HuH-7.5 (cell line): ENCODE measurements at regions not wholly inside any gene's neighbourhood (a gene's known extent, or its start where the extent isn't known, plus 50 kb on each side); places are given as distances from the start of the nearest gene placed in this dataset.
"Not testable (repeated sequence)": the region's sequence is repeated elsewhere in the genome, so short reads cannot be mapped to it uniquely, and the experiment has no call there.

ENCODE experiments used
- DNase-seq: peaks from one replicate; pipeline ENCODE4 v3.0.0; 2011; ENCODE audit warnings: low spot score

DNA sequence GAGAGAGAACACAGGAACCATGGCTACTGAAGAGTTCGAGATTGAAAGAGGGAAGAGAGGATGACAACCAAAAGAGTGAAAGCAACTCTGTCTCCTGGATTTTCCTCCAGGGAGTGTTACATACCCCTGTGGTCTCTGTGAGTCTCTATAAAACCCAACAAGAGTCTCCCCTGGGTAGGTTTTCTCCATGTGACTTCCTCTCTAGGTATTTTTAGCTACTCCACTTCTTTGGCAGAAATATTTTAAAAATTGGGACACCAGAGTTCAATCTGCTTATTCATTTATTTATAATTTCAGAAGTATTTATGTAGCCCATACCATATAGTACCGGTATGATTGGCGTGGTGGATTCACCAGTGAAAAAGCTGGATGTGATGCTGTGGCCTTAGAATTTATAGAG lies 671.7 kb upstream of the NR2F2 start:
- DNase-seq: no peak

DNA sequence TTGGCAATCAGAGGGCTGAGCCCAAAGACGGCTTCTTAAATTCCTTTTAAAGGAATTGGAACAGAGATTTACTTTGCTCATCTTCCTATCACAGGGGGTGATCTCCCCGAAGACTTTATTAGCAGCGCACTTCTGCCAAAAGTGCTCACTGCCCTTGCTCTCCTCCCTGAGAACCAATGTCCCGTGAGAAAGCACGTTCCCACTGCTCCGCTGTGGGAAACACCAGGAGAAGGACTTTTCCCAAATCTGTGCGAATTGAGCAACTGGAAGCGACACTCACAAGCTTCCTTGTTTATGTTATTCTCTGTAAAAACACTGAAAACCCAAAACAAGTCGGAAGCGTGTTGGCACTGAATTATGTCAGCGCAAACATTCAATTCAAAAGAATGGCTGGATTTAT lies 670.8 kb upstream of the NR2F2 start:
- no peak for DNase-seq

DNA sequence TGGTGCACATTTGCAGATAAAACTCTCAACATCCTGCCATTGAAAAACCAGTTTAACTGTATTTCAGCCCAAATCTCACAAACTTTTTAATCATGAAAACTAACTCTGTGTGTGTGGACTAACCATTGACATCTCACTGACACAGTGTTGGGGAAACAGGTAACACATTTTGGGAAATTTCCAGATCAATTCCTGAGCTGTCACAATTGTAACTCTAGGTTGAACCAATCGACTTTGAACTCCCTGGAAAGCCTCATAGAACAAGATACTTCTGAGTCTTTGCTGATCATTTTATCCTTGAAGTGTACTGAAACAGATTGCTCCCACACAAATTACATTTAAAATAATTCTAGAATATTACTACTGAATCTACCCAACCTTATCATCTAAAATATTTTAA lies 667.9 kb upstream of the NR2F2 start:
- DNase-seq: no peak

DNA sequence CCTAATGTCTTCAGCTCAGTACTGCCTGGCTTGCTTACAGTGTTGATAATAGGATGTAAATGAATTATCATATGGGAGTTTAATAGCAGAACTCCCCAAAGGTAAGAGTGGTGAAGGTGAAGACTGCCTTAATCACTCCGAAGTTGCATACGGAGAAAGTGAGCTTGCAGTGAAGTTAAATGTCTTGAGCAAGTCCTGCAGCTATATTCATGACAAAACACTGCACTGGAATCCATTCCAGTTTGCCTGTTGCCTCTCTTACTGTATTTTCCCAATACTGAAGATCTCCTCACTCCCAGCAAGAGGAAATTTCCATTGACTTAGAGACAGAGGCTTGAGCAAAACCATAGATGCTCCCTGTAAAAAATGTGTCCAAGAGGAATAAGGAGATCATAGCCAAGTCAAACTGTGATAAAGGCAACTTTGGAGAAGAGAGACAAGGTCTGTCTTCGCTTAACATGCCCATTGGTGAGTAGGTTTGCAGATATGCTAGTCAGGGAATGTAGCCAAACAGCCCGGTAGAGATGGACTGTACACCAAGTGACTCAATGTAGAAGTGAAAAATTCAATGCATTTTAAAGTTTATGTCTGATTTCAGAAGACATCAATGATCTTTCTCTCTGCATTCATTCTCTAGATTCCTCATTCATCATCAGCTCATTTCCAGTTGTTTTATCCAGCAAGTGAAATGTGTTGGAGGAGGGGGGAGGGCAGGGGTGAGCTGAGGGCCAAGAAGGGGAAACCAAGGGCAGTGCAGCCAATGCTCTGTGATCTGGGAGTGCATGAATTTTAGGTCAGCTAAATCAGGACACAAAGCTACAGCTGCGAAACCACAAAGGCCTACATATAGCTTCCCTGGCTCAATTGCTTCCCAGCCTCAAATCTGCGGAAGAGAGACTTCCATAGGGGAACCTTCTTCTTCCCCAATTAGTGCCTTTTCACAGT lies 667.1 kb upstream of the NR2F2 start:
- DNase-seq: no peak

DNA sequence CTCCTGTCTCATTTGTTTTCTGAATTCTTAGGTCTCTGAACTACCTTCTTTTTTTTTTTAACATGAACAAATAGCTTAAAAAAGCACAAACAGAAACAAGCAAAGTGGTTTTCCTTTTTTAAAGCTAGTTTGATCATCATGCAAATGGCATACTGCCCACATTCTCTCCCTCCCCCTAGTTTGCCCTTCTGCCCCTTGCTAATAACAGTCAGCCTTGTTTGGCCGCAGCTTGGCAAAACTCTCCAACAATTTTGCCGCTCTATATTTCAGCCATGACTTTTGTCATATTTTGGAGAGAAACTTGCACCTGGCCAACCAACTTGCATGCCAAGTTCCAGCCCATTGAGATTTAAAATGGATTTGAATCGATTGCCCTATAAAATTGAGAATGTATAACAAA lies 666.0 kb upstream of the NR2F2 start:
- no peak for DNase-seq

DNA sequence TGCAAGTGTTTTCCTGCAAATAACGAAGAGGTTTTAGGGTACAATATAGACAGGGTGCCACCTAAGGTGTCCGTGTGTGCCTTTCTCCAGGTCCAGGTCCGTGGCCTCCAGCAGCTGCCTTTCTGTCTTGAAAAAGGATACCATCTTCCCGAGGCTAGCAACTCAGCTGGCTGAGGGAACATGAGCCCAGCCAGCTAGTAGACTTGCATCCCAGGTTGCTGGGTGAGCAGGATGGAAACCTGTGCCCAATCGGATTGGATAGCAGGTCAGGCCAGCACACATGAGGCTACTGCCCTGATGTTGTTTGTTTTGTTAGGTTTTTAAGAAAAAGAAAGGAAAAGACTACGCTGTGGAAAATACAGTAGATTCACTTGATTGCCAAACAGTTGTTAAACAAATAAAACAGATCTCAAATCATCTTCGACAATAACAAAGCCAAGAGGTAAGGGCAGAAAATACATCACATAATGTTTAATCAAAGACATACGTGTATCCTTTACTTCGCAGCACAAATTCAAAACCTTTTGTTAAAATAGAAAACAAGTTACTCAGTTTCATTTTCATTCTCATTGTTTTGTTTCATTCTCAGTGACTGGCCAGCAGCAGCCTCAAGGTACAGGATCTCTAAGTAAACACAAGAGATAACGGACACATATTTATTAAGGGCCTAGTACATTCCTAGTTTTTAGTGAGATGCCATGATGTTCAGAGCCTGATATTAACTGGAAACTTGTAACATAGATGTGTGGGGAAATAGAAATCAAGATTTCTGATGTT lies 661.2 kb upstream of the NR2F2 start:
- DNase-seq: no peak

DNA sequence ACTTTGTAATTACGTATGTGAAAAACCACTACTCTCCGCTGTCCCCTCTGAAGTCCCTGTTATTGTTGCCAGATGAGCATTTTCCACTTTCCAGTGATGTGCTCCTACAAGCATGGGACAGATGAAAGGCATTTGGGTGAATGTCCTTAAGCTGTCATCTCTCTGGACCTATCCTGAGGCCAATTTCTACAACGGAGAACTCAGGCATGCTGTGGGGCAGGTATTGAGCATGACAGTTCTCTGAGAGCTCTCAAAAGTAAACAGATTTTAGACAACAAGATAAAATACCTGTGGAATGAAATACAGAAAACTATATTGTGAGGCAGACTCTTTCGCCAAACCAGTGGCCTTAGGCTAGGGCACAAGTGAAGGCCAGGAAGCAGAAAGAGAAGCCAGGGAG lies 656.5 kb upstream of the NR2F2 start:
- no peak for DNase-seq

DNA sequence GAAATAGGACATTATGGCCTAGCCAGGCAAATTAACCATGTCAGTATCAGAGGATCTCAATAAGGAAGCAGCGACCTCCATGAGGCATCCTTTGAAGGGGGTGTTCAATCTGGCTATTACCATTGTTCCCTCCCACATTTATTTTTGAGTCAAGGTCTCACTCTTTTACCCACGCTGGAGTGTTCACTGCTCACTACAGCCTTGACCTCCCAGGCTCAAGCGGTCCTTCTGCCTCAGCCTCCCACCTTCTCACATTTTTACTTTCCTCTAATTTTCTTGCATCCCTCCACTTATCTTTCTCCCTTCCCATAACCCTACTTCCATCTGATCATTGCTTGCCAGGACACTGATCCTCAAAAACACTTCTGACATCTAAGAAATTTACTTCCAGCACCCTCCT lies 654.0 kb upstream of the NR2F2 start:
- DNase-seq: no peak

DNA sequence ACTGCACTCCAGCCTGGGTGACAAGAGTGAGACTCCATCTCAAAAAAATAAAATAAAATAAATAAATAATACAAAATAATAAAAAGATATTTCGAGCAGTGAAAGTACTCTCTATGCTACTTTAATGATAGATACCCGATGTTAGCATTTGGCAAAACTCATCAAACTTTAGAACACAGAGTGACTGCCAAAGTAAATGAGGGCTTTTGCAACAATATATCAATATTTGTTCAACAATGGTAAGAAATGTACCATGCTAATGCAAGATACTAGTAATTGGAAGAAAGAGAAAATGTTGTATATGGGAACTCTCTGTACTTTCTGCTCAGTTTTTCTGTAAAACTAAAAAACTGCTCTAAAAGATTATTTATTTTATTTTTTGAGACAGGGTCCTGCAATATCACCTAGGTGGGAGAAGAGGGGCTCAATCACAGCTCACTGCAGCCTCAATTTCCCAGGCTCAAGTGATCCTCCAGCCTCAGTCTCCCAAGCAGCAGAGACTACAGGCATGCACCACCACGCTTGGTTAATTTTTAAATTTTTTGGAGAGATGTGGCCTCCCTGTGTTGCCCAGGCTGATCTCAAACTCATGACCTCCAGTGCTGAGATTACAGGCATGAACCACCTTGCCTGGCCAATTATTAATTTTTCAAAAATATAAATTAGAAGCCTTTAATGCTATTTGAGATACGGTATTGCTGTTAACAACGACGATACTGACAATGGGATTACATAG lies 650.5 kb upstream of the NR2F2 start:
- no peak for DNase-seq

DNA sequence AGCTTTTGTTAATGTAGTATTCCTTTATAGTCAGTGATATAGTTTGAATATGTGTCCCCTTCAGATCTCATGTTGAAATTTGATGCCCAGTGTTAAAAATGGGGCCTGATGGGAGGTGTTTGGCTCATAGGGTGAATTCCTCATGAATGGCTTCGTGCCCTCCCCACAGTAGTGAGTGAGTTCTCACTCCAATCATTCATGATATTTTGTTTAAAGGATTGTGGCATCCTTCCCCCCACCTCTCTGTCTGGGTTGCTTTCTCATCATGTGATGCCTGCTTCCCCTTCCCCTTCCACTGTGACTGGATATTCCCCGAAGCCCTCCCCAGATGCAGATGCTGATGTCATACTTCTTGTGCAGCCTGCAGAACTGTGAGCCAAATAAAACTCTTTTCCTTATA lies 649.8 kb upstream of the NR2F2 start:
- no peak for DNase-seq

DNA sequence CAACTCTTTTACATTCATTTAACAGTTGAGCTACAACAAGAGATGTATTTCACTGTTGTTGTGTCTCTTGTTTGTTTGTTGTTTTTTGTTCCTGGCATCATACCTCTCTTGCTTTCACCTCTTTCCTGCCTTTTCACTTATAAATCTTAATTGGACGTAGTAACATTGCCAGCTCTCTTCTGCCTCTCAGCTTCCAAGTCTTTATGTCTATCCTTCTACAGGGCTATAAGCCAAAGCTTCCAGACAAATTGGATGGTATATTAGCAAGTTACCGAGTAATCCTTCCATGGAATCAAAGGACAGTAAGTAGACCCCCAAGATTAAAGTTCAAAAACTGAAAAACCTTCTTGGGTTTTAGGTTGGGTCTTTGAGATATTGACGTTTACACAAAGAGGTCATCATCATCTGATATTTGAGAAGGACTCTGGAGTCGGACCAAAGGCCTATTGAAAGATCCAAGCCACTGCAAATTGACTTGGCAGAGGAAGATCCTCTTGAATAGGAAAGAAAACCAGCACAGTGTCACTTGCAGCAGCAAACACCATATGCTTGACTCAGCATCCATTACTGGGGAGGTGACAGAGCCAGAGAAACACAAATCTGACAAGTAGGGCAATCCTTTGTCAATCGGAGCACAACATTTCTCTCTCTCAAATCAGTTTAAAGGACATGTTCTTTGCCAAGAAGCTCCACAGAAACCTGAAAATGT lies 648.5 kb upstream of the NR2F2 start:
- no peak for DNase-seq

DNA sequence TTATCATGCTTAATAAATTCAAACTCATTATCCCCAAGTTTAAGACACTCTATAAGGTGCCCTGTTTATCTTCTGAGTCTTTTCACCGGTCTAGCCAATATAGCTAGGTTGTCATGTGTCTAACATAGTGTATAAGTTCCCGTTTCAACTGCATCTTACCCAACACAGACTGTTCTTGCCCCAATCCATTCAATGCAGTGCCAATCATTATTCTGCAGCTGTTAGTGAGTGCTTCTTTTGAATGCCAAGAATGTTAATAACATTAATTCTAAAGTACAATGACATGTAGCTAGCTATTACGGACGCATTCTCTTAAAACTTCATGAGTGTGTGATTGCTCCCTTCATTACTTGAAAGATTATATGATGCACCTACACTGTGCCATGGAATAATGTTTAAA lies 646.4 kb upstream of the NR2F2 start:
- no peak for DNase-seq

DNA sequence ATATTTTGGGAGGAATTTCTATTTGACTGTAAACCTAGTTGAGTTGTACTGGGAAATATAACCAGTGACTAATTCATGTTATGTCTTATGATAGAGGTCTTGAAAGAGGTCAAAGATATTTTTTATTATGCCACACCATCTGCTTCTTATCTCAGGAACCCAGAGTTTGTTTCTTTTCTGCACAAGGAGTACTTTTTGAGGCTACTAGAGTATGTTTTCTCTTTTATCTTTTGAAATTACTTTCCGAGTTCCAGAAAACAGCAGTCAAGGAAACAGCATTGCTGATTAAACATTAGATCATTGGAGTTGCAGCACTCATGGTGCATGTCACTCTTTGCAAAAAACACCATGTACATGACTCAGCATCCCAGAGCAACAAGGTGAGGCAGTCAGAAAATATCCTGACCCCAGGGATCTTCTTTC lies 645.8 kb upstream of the NR2F2 start:
- no peak for DNase-seq

DNA sequence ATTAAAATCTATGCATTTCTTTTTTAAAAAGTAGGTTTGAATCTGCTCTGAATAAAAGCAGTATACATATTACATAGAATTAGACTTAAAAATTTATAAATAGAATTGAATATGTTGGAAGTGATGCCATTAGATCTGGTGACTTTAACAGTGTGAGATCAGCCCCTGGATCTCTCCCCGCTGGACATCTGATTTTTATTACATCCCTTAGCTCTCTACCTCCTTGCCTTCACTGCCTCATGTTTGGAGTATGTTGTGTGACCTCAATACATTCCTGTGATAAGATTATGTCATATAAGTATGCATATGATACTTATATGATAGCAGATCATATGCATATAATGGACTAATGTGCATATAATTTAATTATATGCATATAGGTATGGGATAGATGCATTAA lies 643.4 kb upstream of the NR2F2 start:
- no peak for DNase-seq

DNA sequence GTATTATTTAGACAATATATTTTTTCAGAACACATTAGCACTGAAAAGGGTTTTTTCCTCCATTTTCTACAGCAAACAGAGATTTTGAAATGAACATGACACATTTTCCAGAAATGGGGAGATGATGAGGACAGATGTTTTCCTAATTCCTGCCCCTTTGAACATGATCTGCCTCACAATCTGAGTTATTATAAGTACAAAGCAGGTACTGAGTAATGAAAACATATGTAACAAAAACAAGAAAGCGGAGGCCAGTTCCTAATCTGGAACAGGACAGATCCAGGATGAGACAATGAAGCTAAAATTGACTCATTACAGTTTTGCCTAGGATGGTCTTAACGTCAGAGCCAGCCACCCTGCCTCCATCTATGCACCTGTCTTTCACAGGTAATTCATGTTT lies 642.8 kb upstream of the NR2F2 start:
- no peak for DNase-seq

DNA sequence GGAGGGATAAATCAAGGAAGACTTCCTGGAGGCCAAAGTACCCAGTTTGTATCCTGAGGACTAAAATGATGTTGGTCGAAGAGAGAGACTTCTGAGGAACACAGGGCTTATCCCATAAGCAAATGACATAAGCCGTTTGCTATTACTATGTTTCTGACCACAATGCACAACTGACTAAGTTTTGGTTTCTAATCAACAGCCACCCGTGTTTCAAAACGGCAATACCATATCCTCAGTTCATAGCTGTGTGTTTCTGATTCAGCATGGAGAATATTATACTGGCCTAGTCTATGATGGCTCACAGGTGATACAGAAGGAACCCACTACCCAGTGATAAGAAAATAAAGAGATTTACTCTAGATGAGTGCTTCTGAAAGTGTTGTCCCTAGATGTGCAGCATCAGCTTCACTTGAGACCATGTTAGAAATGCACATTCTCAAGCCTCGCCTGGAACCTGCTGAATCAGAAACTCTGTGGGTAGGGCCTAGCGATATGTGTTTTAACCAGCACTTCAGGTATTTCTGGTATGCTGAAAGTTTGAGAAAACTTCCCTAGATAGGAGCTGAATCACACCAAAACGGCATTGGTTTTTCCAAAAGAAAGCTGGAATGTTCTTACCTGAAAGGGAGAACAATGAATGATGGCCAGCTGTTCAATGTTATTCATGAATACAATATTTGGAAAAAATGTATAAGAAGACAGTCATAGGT lies 639.7 kb upstream of the NR2F2 start:
- no peak for DNase-seq

DNA sequence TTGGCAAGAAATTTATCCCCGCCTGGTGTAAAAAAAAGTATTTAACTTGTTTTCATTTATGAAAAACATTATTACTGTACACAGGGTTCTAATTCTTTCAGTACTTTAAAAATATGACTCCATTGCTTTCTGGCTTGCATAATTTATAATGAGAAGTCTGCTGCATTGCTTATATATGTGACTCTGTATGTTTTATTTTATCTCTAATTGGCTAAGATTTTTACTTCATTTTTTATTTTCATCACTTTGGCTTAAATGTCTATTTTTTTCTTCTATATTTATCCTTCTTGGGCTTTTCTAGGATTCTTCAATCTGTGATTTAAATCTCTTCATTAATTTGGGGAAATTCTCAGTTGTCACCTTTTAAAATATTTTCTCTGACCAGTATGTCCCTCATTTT lies 636.6 kb upstream of the NR2F2 start:
- no peak for DNase-seq

DNA sequence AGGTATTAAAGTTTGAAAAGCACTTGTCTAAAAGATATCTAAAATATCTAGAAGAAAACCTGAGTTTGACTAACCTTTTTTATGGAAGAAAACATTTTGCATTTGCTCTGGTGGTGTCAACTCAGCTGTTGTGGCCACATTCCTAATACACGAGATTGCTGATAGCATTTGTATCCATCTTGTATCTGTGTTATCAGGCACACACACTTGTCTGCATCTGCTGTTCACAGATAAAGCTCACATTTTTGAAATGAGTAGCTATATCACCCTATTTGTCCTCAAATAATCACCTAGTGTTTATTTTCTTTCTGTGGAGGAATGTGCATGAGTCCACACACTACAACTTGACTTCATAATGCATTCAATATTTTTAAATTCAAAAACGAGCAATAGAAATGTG lies 632.3 kb upstream of the NR2F2 start:
- DNase-seq: no peak

DNA sequence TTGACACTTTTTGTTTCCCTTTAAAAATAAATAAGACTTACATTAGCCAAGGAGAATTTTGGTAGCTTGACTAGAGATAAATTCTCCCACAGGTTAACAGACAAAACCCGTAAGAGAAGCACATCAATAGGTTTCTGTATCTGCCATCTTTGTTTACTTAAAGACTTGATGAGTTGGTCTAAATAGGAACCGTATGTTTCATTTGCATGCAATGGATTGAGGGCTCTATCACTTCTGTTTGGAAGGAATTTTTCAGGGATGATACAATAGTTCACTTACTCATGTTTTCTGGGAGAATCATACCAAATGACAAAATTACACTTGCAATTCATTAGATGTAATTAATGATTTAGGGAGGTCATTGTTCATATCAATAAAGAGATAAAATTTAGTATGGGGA lies 631.5 kb upstream of the NR2F2 start:
- DNase-seq: no peak

DNA sequence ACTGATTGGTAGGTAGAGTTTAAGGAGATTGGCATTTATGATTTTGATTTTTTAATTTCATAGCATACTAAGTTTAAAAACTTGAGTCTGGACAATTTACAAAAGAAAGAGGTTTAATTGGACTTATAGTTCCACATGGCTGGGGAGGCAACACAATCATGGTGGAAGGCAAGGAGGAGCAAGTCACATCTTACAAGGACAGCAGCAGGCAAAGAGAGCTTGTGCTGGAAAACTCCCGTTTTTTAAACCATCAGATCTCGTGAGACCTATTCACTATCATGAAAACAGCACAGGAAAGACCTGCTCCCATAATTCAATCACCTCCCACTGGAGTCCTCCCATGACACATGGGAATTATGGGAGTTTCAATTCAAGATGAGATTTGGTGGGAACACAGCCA lies 630.9 kb upstream of the NR2F2 start:
- no peak for DNase-seq

DNA sequence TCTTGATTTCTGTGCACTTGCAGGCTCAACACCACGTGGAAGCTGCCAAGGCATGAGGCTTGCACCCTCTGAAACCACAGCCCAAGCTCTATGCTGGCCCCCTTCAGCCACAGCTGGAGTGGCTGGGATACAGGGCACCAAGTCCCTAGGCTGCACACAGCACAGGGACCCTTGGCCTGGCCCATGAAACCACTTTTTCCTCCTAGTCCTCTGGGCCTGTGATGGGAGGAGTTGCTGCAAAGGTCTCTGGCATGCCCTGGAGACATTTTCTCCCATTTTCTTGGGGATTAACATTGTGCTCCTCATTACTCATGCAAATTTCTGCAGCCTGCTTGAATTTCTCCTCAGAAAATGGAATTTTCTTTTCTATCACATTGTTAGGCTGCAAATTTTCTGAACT lies 629.8 kb upstream of the NR2F2 start:
- not testable (repeated sequence) for DNase-seq
